A549 (cell line): ENCODE measurements at regions not wholly inside any gene's neighbourhood (a gene's known extent, or its start where the extent isn't known, plus 50 kb on each side); places are given as distances from the start of the nearest gene placed in this dataset.
A peak's percentile ranks its signal among the peaks of the same experiment; 100 is the strongest.

Source experiments
- ATAC-seq, 2 experiments: fragments of 200-7000 bp in 1 of 2; fragments of >200 bp in 1 of 2; cut with Nextera tagmentation in 1 of 2; cut with Tn5 transposase in 1 of 2; 3 replicates each; pipeline versions ENCODE4 v1.8.0 to v1.9.1; 2018 to 2020; ENCODE audit warnings: mild to moderate bottlenecking in 1 of 2, moderate library complexity in 1 of 2
- CTCF ChIA-PET: fragments of 300-600 bp; sonication (Branson Sonifier 250); formaldehyde crosslinking; extraction: SDS; loops from one replicate; lab custom pipeline; 2021; ENCODE audit warnings: antibody characterized with exemption, inconsistent platforms; lab: Yijun Ruan, JAX
- POLR2A ChIA-PET: fragments of 350-600 bp; formaldehyde crosslinking; extraction: SDS; loops from one replicate; lab custom pipeline; 2021; ENCODE audit warnings: antibody characterized with exemption, inconsistent platforms; lab: Yijun Ruan, JAX
- DNase-seq, 2 experiments: peaks; one replicate each; pipeline versions ENCODE4 v3.0.0 to v3.0.0-alpha.2; 2011 to 2016; ENCODE audit warnings: low read depth in 1 of 2, low spot score in 1 of 2
- FAIRE-seq: peaks from 2 replicates; lab custom pipeline; 2011; peaks lifted over from hg19 to GRCh38; lab: Jason Lieb, UNC
- H3K27ac ChIP-seq, 2 experiments: fragments of >200 bp; sonication (Bioruptor Twin); formaldehyde crosslinking; 3 replicates each; pipeline ENCODE4 v1.5.1; 2016 to 2017
- H3K4me1 ChIP-seq: fragments of >200 bp; sonication (Bioruptor Twin); formaldehyde crosslinking; 3 replicates; pipeline ENCODE4 v1.6.1; 2016
- H3K4me2 ChIP-seq: fragments of >200 bp; sonication (Bioruptor Twin); formaldehyde crosslinking; 3 replicates; pipeline ENCODE4 v1.6.1; 2016
- H3K4me3 ChIP-seq: fragments of >200 bp; sonication (Bioruptor Twin); formaldehyde crosslinking; 3 replicates; pipeline ENCODE4 v1.5.1; 2016
- H3K9me3 ChIP-seq: fragments of >200 bp; sonication (Bioruptor Twin); formaldehyde crosslinking; 3 replicates; pipeline ENCODE4 v1.6.1; 2016
- CHD2 ChIP-seq: fragments of 150-350 bp; IDR thresholded peaks from 2 replicates; pipeline ENCODE4 v1.6.1; 2014; ENCODE audit warnings: low read length; ENCODE audit not compliant: partially characterized antibody
- EHMT2 ChIP-seq: fragments of 200-600 bp; sonication (generic); IDR thresholded peaks from 2 replicates; pipeline ENCODE4 v1.6.1; 2016; ENCODE audit warnings: antibody characterized with exemption, low read depth, mild to moderate bottlenecking, moderate library complexity
- JUN ChIP-seq, 2 experiments: fragments of >200 bp; sonication (Bioruptor Twin); formaldehyde crosslinking; IDR thresholded peaks; 2 replicates in 1 of 2; 3 replicates in 1 of 2; pipeline ENCODE4 v1.6.1; 2016 to 2017
- KDM1A ChIP-seq: fragments of 200-600 bp; sonication (generic); IDR thresholded peaks from 2 replicates; pipeline ENCODE4 v1.6.1; 2016; ENCODE audit warnings: low read depth, mild to moderate bottlenecking
- KDM5A ChIP-seq: fragments of 200-600 bp; sonication (generic); IDR thresholded peaks from 2 replicates; pipeline ENCODE4 v1.6.1; 2016; ENCODE audit warnings: antibody characterized with exemption, mild to moderate bottlenecking
- MAFK ChIP-seq: fragments of 450-650 bp; IDR thresholded peaks from 2 replicates; pipeline ENCODE4 v1.6.1; 2014; ENCODE audit not compliant: partially characterized antibody
- MAZ ChIP-seq: fragments of 150-350 bp; IDR thresholded peaks from 2 replicates; pipeline ENCODE4 v1.6.1; 2014; ENCODE audit warnings: antibody characterized with exemption, low read depth, low read length, borderline replicate concordance
- NPAS2 ChIP-seq: fragments of 250-450 bp; sonication (Bioruptor Pico); IDR thresholded peaks from 2 replicates; pipeline ENCODE4 v1.8.0; 2022; ENCODE audit warnings: mild to moderate bottlenecking, moderate library complexity, borderline replicate concordance
- NR3C1 ChIP-seq: fragments of >200 bp; sonication (Bioruptor Twin); formaldehyde crosslinking; IDR thresholded peaks from 3 replicates; pipeline ENCODE4 v1.6.1; 2017
- PHF8 ChIP-seq: fragments of 200-600 bp; sonication (generic); IDR thresholded peaks from 2 replicates; pipeline ENCODE4 v1.6.1; 2016; ENCODE audit warnings: low read depth, mild to moderate bottlenecking, antibody characterized with exemption, moderate library complexity, borderline replicate concordance
- RAD21 ChIP-seq, 2 experiments: fragments of >200 bp in 1 of 2; sonication (Bioruptor Twin) in 1 of 2; formaldehyde crosslinking in 1 of 2; IDR thresholded peaks in 1 of 2; conservative IDR thresholded peaks in 1 of 2; 2 replicates in 1 of 2; 3 replicates in 1 of 2; pipeline ENCODE4 v1.6.1; 2012 to 2018; ENCODE audit warnings: inconsistent platforms in 1 of 2
- RFX5 ChIP-seq: fragments of 450-650 bp; IDR thresholded peaks from 2 replicates; pipeline ENCODE4 v1.7.1; 2014; ENCODE audit warnings: antibody characterized with exemption, mild to moderate bottlenecking, moderate library complexity
- SMC3 ChIP-seq: fragments of >200 bp; sonication (Bioruptor Twin); formaldehyde crosslinking; IDR thresholded peaks from 3 replicates; pipeline ENCODE4 v1.6.1; 2018; ENCODE audit warnings: inconsistent platforms
- SREBF2 ChIP-seq: fragments of 450-650 bp; IDR thresholded peaks from 2 replicates; pipeline ENCODE4 v1.6.1; 2014; ENCODE audit warnings: mild to moderate bottlenecking, moderate library complexity
- TFCP2L1 ChIP-seq: fragments of 250-450 bp; sonication (Bioruptor Pico); IDR thresholded peaks from 2 replicates; pipeline ENCODE4 v1.5.0; 2021; ENCODE audit warnings: mild to moderate bottlenecking
- ZC3H11A ChIP-seq: fragments of 450-650 bp; IDR thresholded peaks from 2 replicates; pipeline ENCODE4 v1.6.1; 2014; ENCODE audit warnings: antibody characterized with exemption, mild to moderate bottlenecking
- ZNF302 ChIP-seq: fragments of 250-450 bp; sonication (Bioruptor Pico); IDR thresholded peaks from 2 replicates; pipeline ENCODE4 v1.9.0; 2021; ENCODE audit warnings: inconsistent platforms, mild to moderate bottlenecking, moderate library complexity
- WGBS: methylation state at CpG from one replicate; pipeline ENCODE4 v1.1.6; 2017; ENCODE audit errors: missing lambda C conversion rate; 5-methylcytosine and 5-hydroxymethylcytosine counted together
- TF ChIP-seq, protein P1 (sequence below): fragments of 200-600 bp; sonication (generic); IDR thresholded peaks from 2 replicates; pipeline ENCODE4 v1.6.1; 2016; ENCODE audit warnings: antibody characterized with exemption, mild to moderate bottlenecking, moderate library complexity
- TF ChIP-seq, protein P2 (sequence below): fragments of >200 bp; sonication (Bioruptor Twin); formaldehyde crosslinking; IDR thresholded peaks from 2 replicates; pipeline ENCODE4 v1.6.1; 2016
- TF ChIP-seq, protein P3 (sequence below): IDR thresholded peaks from 2 replicates; pipeline ENCODE4 v1.6.1; 2012; ENCODE audit warnings: low read depth, borderline replicate concordance
- TF ChIP-seq, protein P4 (sequence below): fragments of 450-650 bp; IDR thresholded peaks from 2 replicates; pipeline ENCODE4 v1.6.1; 2014; ENCODE audit warnings: antibody characterized with exemption
- TF ChIP-seq, protein P5 (sequence below): fragments of 150-350 bp; IDR thresholded peaks from 2 replicates; pipeline ENCODE4 v1.6.1; 2014; ENCODE audit warnings: low read depth, mild to moderate bottlenecking, low read length
- TF ChIP-seq, protein P6 (sequence below): IDR thresholded peaks from 2 replicates; pipeline ENCODE4 v1.6.1; 2012

DNA sequence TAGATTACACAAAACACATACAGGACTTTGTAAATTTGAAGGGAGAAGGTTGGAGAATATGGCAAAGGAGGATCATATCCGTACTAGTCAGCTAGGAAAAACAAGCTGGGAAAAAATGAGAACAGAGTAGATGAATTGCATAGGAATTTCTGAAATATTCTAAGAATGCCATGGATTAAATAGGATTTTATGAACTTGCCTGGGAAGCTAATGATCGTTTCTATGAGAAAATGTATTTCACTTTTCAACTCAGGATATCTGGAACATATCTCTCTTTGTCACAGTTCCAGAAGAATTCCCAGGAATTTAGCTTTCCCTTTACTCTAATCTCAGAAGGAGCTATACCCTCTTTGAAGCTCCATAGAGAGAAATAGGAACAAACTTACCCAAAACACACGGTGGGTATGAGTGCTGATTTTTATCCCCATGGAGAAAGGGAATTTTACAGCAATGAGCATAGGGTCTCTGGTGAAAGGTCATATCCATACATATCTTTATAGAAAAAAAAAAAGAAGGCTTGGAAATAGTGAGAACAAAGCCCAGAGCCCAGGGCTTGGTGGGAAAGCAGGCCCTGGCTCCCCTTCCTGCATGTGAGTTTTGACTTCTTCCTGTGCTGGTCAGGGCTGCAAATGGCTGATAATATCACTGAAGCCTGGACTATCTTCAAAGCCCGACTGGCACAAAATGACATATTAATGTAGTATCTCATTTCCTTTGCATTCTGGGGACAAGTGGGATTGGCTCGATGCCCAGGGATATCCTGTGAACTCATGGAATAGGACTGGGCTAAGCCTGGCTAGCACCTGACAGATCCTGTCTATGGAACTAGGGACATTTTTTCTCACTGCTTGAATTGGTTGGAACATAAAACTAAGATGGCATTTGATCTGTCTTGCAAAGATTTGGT, 136.3 kb downstream of the AEBP2 start:
- TF ChIP-seq, protein P1, sequence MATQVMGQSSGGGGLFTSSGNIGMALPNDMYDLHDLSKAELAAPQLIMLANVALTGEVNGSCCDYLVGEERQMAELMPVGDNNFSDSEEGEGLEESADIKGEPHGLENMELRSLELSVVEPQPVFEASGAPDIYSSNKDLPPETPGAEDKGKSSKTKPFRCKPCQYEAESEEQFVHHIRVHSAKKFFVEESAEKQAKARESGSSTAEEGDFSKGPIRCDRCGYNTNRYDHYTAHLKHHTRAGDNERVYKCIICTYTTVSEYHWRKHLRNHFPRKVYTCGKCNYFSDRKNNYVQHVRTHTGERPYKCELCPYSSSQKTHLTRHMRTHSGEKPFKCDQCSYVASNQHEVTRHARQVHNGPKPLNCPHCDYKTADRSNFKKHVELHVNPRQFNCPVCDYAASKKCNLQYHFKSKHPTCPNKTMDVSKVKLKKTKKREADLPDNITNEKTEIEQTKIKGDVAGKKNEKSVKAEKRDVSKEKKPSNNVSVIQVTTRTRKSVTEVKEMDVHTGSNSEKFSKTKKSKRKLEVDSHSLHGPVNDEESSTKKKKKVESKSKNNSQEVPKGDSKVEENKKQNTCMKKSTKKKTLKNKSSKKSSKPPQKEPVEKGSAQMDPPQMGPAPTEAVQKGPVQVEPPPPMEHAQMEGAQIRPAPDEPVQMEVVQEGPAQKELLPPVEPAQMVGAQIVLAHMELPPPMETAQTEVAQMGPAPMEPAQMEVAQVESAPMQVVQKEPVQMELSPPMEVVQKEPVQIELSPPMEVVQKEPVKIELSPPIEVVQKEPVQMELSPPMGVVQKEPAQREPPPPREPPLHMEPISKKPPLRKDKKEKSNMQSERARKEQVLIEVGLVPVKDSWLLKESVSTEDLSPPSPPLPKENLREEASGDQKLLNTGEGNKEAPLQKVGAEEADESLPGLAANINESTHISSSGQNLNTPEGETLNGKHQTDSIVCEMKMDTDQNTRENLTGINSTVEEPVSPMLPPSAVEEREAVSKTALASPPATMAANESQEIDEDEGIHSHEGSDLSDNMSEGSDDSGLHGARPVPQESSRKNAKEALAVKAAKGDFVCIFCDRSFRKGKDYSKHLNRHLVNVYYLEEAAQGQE: no peak
- TF ChIP-seq, protein P2, sequence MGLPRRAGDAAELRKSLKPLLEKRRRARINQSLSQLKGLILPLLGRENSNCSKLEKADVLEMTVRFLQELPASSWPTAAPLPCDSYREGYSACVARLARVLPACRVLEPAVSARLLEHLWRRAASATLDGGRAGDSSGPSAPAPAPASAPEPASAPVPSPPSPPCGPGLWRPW: no peak
- no peak for TF ChIP-seq MAFK
- TF ChIP-seq KDM1A: no peak
- TF ChIP-seq ZC3H11A: no peak
- TF ChIP-seq, protein P3, sequence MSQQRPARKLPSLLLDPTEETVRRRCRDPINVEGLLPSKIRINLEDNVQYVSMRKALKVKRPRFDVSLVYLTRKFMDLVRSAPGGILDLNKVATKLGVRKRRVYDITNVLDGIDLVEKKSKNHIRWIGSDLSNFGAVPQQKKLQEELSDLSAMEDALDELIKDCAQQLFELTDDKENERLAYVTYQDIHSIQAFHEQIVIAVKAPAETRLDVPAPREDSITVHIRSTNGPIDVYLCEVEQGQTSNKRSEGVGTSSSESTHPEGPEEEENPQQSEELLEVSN: no peak
- no peak for TF ChIP-seq TFCP2L1 (CRISPR knock-in tag)
- no peak for TF ChIP-seq NR3C1
- TF ChIP-seq, protein P4, sequence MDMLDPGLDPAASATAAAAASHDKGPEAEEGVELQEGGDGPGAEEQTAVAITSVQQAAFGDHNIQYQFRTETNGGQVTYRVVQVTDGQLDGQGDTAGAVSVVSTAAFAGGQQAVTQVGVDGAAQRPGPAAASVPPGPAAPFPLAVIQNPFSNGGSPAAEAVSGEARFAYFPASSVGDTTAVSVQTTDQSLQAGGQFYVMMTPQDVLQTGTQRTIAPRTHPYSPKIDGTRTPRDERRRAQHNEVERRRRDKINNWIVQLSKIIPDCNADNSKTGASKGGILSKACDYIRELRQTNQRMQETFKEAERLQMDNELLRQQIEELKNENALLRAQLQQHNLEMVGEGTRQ: no peak
- ChIA-PET CTCF (interaction anchor here (1.1 to 1.4 kb wide), 2 partner anchors 9 to 16 kb away, joined by 3 read pairs; no protein-coding TSS in a partner anchor), POLR2A (no interaction called here)
- DNase-seq (peak in 1 of 2 experiments; percentile 15), ATAC-seq (peak in 1 of 2 experiments; percentile 27; a peak in 2 of 6 replicates), FAIRE-seq (no peak)
- no peak overlapping the region for H3K27ac ChIP-seq
- 44% methylated on average over 5 of the region's 5 CpGs for WGBS
- peaks cover 10% of the 10 kb centered on the region; the same call in 2 of the 3 replicates for H3K4me1 ChIP-seq
- no peak overlapping the region for H3K4me3 ChIP-seq
- no peaks in the 10 kb centered on the region for H3K9me3 ChIP-seq
- H3K4me2 ChIP-seq: no peak overlapping the region

DNA sequence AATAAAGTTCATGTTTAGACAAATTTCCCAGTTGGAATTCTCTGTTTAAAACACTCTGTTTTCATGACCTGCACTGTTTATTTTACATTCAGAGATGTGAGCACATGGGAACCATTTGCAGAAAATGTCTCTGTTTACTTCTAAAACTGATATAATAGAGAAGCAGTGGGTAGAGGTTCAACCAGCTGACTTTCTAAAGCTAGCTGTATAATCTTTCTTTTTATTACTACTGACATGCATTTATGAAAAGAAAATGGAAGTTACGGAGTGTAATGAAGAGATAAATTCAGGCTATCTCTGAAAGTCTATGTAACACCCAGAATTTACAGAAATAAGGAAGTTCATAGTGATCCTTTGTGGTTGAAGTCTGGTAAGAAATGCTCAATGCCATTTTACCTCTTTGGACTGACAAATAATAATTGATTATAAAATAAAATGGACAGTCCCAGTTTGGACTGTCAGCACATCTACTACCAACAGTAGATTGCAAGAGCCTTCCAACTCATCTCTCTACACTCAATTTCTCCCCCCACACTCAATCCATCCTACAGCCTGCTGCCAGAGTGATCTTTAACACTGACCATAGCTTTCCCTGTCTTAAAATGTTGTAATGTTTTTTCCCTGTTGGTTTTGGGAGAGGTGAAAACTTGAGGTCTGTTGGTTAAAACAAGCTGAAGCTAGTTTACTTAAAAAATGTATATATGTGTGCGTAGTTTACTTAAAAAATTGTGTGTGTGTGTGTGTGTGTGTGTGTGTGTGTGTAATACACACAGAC, 137.4 kb downstream of the AEBP2 start:
- FAIRE-seq (no peak), ATAC-seq (no peak), DNase-seq (no peak)
- no peak overlapping the region for H3K27ac ChIP-seq
- H3K4me3 ChIP-seq: no peak overlapping the region
- no peak overlapping the region for H3K4me2 ChIP-seq
- H3K4me1 ChIP-seq: peaks cover 10% of the 10 kb centered on the region; the same call in 2 of the 3 replicates
- 87% methylated on average over 2 of the region's 2 CpGs for WGBS
- no peaks in the 10 kb centered on the region; the same call in 2 of the 3 replicates for H3K9me3 ChIP-seq
- CTCF ChIA-PET: no interaction called here
- POLR2A ChIA-PET: no interaction called here
- TF ChIP-seq, protein P5, sequence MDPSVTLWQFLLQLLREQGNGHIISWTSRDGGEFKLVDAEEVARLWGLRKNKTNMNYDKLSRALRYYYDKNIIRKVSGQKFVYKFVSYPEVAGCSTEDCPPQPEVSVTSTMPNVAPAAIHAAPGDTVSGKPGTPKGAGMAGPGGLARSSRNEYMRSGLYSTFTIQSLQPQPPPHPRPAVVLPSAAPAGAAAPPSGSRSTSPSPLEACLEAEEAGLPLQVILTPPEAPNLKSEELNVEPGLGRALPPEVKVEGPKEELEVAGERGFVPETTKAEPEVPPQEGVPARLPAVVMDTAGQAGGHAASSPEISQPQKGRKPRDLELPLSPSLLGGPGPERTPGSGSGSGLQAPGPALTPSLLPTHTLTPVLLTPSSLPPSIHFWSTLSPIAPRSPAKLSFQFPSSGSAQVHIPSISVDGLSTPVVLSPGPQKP: no peak
- no peak for TF ChIP-seq KDM5A
- TF ChIP-seq SREBF2: no peak
- no peak for TF ChIP-seq MAFK
- TF ChIP-seq, protein P1: no peak
- no peak for TF ChIP-seq MAZ
- TF ChIP-seq SMC3: no peak
- no peak for TF ChIP-seq EHMT2
- no peak for TF ChIP-seq RFX5
- TF ChIP-seq NPAS2 (CRISPR knock-in tag): no peak
- TF ChIP-seq, protein P6, sequence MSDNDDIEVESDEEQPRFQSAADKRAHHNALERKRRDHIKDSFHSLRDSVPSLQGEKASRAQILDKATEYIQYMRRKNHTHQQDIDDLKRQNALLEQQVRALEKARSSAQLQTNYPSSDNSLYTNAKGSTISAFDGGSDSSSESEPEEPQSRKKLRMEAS: no peak
- TF ChIP-seq RAD21 (conservative IDR thresholded peaks at IDR 0.05 in 1 of 2, IDR thresholded peaks at IDR 0.05 in 1 of 2): no peak
- TF ChIP-seq JUN (IDR thresholded peaks at IDR 0.05): no peak
- TF ChIP-seq PHF8: no peak
- no peak for TF ChIP-seq ZNF302
- no peak for TF ChIP-seq CHD2
